ENCODE measurements at regions not wholly inside any gene's neighbourhood (a gene's known extent, or its start where the extent isn't known, plus 50 kb on each side); places are given as distances from the start of the nearest gene placed in this dataset.

- no TSS peak for BruUV-seq (replicated peaks)
- intact Hi-C loops (cut with micrococcal nuclease; ENCODE audit: unreplicated experiment) (no loop called here), in situ Hi-C loops (cut with HindIII; ENCODE audit: low pct_unique_long_range_greater_than_20kb, low sequenced_read_pairs) (no loop called here)
- no peak for ATAC-seq
- no peaks in the 10 kb centered on the region for H3K9me3 ChIP-seq (ENCODE audit: control insufficient read depth, insufficient read depth, low read depth, low read length)
- no peak overlapping the region for H3K27ac ChIP-seq (ENCODE audit: low read length)
- DNase-seq (ENCODE audit: low read depth, low spot score): no peak
- 0 out of 2 replicates have a peak, but pooled peaks cover 7% of the 10 kb centered on the region for H3K4me1 ChIP-seq (ENCODE audit: control insufficient read depth, insufficient read depth, low read length)
- ChIA-PET CTCF (no interaction called here), POLR2A (interaction anchor here (0.6 kb wide), 1 partner anchor 847 kb away, joined by 4 read pairs; no protein-coding TSS in a partner anchor)
- H3K36me3 ChIP-seq (ENCODE audit: control insufficient read depth, insufficient read depth, low read length): no peaks in the 10 kb centered on the region
- TF ChIP-seq, protein P1, sequence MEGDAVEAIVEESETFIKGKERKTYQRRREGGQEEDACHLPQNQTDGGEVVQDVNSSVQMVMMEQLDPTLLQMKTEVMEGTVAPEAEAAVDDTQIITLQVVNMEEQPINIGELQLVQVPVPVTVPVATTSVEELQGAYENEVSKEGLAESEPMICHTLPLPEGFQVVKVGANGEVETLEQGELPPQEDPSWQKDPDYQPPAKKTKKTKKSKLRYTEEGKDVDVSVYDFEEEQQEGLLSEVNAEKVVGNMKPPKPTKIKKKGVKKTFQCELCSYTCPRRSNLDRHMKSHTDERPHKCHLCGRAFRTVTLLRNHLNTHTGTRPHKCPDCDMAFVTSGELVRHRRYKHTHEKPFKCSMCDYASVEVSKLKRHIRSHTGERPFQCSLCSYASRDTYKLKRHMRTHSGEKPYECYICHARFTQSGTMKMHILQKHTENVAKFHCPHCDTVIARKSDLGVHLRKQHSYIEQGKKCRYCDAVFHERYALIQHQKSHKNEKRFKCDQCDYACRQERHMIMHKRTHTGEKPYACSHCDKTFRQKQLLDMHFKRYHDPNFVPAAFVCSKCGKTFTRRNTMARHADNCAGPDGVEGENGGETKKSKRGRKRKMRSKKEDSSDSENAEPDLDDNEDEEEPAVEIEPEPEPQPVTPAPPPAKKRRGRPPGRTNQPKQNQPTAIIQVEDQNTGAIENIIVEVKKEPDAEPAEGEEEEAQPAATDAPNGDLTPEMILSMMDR (IDR thresholded peaks at IDR 0.05): no peak
- TF ChIP-seq SIN3A (IDR thresholded peaks at IDR 0.05; ENCODE audit: borderline replicate concordance, insufficient read depth, low read depth, low read length) (no peak), TCF7L2 (IDR thresholded peaks at IDR 0.05; ENCODE audit: low read depth, low read length) (no peak), POLR2AphosphoS5 (IDR thresholded peaks at IDR 0.05; ENCODE audit: low read depth, low read length) (no peak)
- TF ChIP-seq, protein P2, sequence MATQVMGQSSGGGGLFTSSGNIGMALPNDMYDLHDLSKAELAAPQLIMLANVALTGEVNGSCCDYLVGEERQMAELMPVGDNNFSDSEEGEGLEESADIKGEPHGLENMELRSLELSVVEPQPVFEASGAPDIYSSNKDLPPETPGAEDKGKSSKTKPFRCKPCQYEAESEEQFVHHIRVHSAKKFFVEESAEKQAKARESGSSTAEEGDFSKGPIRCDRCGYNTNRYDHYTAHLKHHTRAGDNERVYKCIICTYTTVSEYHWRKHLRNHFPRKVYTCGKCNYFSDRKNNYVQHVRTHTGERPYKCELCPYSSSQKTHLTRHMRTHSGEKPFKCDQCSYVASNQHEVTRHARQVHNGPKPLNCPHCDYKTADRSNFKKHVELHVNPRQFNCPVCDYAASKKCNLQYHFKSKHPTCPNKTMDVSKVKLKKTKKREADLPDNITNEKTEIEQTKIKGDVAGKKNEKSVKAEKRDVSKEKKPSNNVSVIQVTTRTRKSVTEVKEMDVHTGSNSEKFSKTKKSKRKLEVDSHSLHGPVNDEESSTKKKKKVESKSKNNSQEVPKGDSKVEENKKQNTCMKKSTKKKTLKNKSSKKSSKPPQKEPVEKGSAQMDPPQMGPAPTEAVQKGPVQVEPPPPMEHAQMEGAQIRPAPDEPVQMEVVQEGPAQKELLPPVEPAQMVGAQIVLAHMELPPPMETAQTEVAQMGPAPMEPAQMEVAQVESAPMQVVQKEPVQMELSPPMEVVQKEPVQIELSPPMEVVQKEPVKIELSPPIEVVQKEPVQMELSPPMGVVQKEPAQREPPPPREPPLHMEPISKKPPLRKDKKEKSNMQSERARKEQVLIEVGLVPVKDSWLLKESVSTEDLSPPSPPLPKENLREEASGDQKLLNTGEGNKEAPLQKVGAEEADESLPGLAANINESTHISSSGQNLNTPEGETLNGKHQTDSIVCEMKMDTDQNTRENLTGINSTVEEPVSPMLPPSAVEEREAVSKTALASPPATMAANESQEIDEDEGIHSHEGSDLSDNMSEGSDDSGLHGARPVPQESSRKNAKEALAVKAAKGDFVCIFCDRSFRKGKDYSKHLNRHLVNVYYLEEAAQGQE (IDR thresholded peaks at IDR 0.05; ENCODE audit: insufficient read depth in 1 of 2, low read depth in 2 of 2, low read length in 1 of 2): no peak
- no peaks in the 10 kb centered on the region for H3K27me3 ChIP-seq (ENCODE audit: control insufficient read depth, insufficient read depth, low read length)
- H3K4me3 ChIP-seq (ENCODE audit: low read depth in 2 of 2, low read length in 2 of 2): no peak overlapping the region
Observed at GRCh38 chr16:9141813-9142212, 50.4 kb downstream of the HAPSTR1 start.

DNA sequence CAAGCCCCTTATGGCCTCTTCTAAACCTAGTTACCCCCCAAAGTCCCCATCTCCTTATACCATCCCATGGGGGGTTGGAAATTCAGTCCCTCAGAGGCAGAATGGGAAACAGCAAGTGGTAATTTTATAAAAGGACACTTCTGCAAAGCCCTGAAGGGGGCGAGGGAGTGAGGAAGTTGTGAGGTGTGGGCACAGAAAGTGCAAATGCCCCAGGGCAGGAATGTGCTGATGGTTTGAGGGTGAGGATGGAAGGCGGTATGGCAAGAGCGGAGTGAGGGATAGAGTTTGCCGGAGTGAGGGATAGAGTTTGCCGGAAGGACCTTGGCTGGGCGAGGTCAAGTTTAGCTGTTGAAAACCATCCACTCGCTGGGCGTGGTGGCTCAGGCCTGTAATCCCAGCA, 52.7 kb downstream of the HAPSTR1 start:
- Histone ChIP-seq H3K4me1 (ENCODE audit: control insufficient read depth, insufficient read depth, low read length) (no peaks in the 10 kb centered on the region), H3K36me3 (ENCODE audit: control insufficient read depth, insufficient read depth, low read length) (no peaks in the 10 kb centered on the region), H3K27ac (ENCODE audit: low read length) (no peak overlapping the region), H3K27me3 (ENCODE audit: control insufficient read depth, insufficient read depth, low read length) (no peaks in the 10 kb centered on the region), H3K9me3 (ENCODE audit: control insufficient read depth, insufficient read depth, low read depth, low read length) (no peaks in the 10 kb centered on the region), H3K4me3 (ENCODE audit: low read depth in 2 of 2, low read length in 2 of 2) (no peak overlapping the region)
- POLR2A ChIA-PET: no interaction called here
- TF ChIP-seq POLR2AphosphoS5 (IDR thresholded peaks at IDR 0.05; ENCODE audit: low read depth, low read length) (no peak), SIN3A (IDR thresholded peaks at IDR 0.05; ENCODE audit: borderline replicate concordance, insufficient read depth, low read depth, low read length) (no peak), TCF7L2 (IDR thresholded peaks at IDR 0.05; ENCODE audit: low read depth, low read length) (no peak)
- TF ChIP-seq, protein P1 (IDR thresholded peaks at IDR 0.05): no peak
- TF ChIP-seq, protein P2 (IDR thresholded peaks at IDR 0.05; ENCODE audit: insufficient read depth in 1 of 2, low read depth in 2 of 2, low read length in 1 of 2): no peak
- intact Hi-C loops (cut with micrococcal nuclease; ENCODE audit: unreplicated experiment) (no loop called here), in situ Hi-C loops (cut with HindIII; ENCODE audit: low pct_unique_long_range_greater_than_20kb, low sequenced_read_pairs) (no loop called here)
- ATAC-seq (no peak), DNase-seq (ENCODE audit: low read depth, low spot score) (no peak)
- CTCF ChIA-PET: no interaction called here
- BruUV-seq (replicated peaks): no TSS peak
